ENCODE measurements at regions not wholly inside any gene's neighbourhood (a gene's known extent, or its start where the extent isn't known, plus 50 kb on each side); places are given as distances from the start of the nearest gene placed in this dataset.
A peak's percentile ranks its signal among the peaks of the same experiment; 100 is the strongest.

- peaks cover 42% of the 10 kb centered on the region for H3K27me3 Mint-ChIP-seq (ENCODE audit: low read depth)
- H3K9me3 Mint-ChIP-seq = no peaks in the 10 kb centered on the region
Observed at GRCh38 chr17:64784353-64785010, 122.4 kb upstream of the SMURF2 start.

GRCh38 chr17:64783556-64784352, 121.6 kb upstream of the SMURF2 start:
- Mint-ChIP-seq H3K27ac (no peak overlapping the region), H3K9me3 (no peaks in the 10 kb centered on the region), H3K27me3 (ENCODE audit: low read depth) (peaks cover 50% of the 10 kb centered on the region), H3K4me3 (no peak overlapping the region), H3K4me1 (peaks cover 12% of the 10 kb centered on the region), H3K36me3 (ENCODE audit: low read depth) (peaks cover 3% of the 10 kb centered on the region)
- no peak for TF ChIP-seq CTCF (IDR thresholded peaks at IDR 0.05; ENCODE audit: unreplicated experiment in 3 of 3)

More at GRCh38 chr17:64784353-64785010, 122.4 kb upstream of the SMURF2 start:
- Mint-ChIP-seq H3K27ac (no peak overlapping the region), H3K4me3 (no peak overlapping the region), H3K4me1 (peaks cover 12% of the 10 kb centered on the region), H3K36me3 (ENCODE audit: low read depth) (peaks cover 3% of the 10 kb centered on the region)
- TF ChIP-seq CTCF (IDR thresholded peaks at IDR 0.05; ENCODE audit: unreplicated experiment in 3 of 3) = no peak

GRCh38 chr17:64783031-64783461, 120.9 kb upstream of the SMURF2 start:
- TF ChIP-seq CTCF (IDR thresholded peaks at IDR 0.05; ENCODE audit: unreplicated experiment in 3 of 3) = no peak
- H3K4me1 Mint-ChIP-seq = peaks cover 13% of the 10 kb centered on the region
- no peak overlapping the region for H3K27ac Mint-ChIP-seq
- H3K27me3 Mint-ChIP-seq (ENCODE audit: low read depth) = peaks cover 55% of the 10 kb centered on the region
- no peaks in the 10 kb centered on the region for H3K9me3 Mint-ChIP-seq
- H3K36me3 Mint-ChIP-seq (ENCODE audit: low read depth) = peaks cover 3% of the 10 kb centered on the region
- H3K4me3 Mint-ChIP-seq = no peak overlapping the region

- TF ChIP-seq CTCF (IDR thresholded peaks at IDR 0.05; ENCODE audit: unreplicated experiment in 3 of 3) = no peak
- no peaks in the 10 kb centered on the region for H3K9me3 Mint-ChIP-seq
- H3K4me1 Mint-ChIP-seq = peaks cover 18% of the 10 kb centered on the region
- H3K36me3 Mint-ChIP-seq (ENCODE audit: low read depth) = peaks cover 3% of the 10 kb centered on the region
- H3K4me3 Mint-ChIP-seq = peak overlapping the region; percentile 54 to 70 (median 69)
- peaks cover 66% of the 10 kb centered on the region for H3K27me3 Mint-ChIP-seq (ENCODE audit: low read depth)
- H3K27ac Mint-ChIP-seq = no peak overlapping the region
Observed at GRCh38 chr17:64781810-64782555, 119.9 kb upstream of the SMURF2 start.

GRCh38 chr17:64781014-64781756, 119.1 kb upstream of the SMURF2 start:
- Mint-ChIP-seq H3K4me1 (peaks cover 19% of the 10 kb centered on the region), H3K4me3 (peak overlapping the region; percentile 64 to 72 (median 71)), H3K9me3 (no peaks in the 10 kb centered on the region), H3K27ac (no peak overlapping the region), H3K36me3 (ENCODE audit: low read depth) (peaks cover under 1% of the 10 kb centered on the region), H3K27me3 (ENCODE audit: low read depth) (peaks cover 69% of the 10 kb centered on the region)
- no peak for TF ChIP-seq CTCF (IDR thresholded peaks at IDR 0.05; ENCODE audit: unreplicated experiment in 3 of 3)
